Type B pancreatic cell (in vitro differentiated cells): ENCODE measurements at regions not wholly inside any gene's neighbourhood (a gene's known extent, or its start where the extent isn't known, plus 50 kb on each side); places are given as distances from the start of the nearest gene placed in this dataset.
A peak's percentile ranks its signal among the peaks of the same experiment; 100 is the strongest.

Experiments used
- DNase-seq: peaks from one replicate; pipeline ENCODE4 v3.0.0; 2021; ENCODE audit warnings: mixed read lengths; ENCODE audit not compliant: unreplicated experiment; ENCODE audit errors: extremely low spot score
- H3K27ac Mint-ChIP-seq: 2 replicates; pipeline ENCODE4 v1.8.0; 2021; ENCODE audit warnings: mild to moderate bottlenecking, mixed read lengths
- H3K27me3 Mint-ChIP-seq: 2 replicates; pipeline ENCODE4 v1.8.0; 2021; ENCODE audit warnings: mixed read lengths
- H3K36me3 Mint-ChIP-seq: 2 replicates; pipeline ENCODE4 v1.8.0; 2021; ENCODE audit warnings: mixed read lengths
- H3K4me1 Mint-ChIP-seq: one replicate; pipeline ENCODE4 v1.8.0; 2021; ENCODE audit warnings: mixed read lengths; ENCODE audit not compliant: unreplicated experiment
- H3K4me3 Mint-ChIP-seq: 2 replicates; pipeline ENCODE4 v1.8.0; 2021; ENCODE audit warnings: mild to moderate bottlenecking, mixed read lengths
- H3K9me3 Mint-ChIP-seq: 2 replicates; pipeline ENCODE4 v1.8.0; 2021; ENCODE audit warnings: mixed read lengths
- TF ChIP-seq, protein P1 (sequence below): fragments of 200-600 bp; sonication (generic); conservative IDR thresholded peaks from 2 replicates; pipeline ENCODE4 v1.5.0; 2021; ENCODE audit warnings: antibody characterized with exemption, mild to moderate bottlenecking

DNA sequence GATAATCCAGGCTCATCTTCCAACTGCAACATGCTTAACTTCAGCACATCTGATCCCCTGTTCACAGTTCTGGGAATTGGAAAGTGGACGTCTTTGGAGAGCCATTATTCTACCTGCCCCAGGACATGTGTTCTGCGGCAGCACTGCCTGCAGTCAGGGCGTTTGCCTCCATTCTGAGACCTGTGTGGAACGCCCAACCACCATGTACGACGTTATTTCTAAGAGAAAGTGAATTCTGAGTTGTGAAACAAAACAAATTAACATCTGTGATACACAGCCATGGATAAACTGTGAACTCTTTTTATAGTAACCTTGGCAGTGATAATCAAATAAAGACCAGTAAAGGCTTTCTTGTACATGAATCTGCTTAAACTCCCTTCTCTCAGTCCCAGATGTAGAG lies 195.8 kb downstream of the AASDH start:
- no peak for DNase-seq
- peaks cover 10% of the 10 kb centered on the region for H3K4me1 Mint-ChIP-seq
- TF ChIP-seq, protein P1, sequence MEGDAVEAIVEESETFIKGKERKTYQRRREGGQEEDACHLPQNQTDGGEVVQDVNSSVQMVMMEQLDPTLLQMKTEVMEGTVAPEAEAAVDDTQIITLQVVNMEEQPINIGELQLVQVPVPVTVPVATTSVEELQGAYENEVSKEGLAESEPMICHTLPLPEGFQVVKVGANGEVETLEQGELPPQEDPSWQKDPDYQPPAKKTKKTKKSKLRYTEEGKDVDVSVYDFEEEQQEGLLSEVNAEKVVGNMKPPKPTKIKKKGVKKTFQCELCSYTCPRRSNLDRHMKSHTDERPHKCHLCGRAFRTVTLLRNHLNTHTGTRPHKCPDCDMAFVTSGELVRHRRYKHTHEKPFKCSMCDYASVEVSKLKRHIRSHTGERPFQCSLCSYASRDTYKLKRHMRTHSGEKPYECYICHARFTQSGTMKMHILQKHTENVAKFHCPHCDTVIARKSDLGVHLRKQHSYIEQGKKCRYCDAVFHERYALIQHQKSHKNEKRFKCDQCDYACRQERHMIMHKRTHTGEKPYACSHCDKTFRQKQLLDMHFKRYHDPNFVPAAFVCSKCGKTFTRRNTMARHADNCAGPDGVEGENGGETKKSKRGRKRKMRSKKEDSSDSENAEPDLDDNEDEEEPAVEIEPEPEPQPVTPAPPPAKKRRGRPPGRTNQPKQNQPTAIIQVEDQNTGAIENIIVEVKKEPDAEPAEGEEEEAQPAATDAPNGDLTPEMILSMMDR: no peak
- no peaks in the 10 kb centered on the region for H3K27me3 Mint-ChIP-seq
- H3K36me3 Mint-ChIP-seq: peaks cover 28% of the 10 kb centered on the region
- no peak overlapping the region for H3K27ac Mint-ChIP-seq
- no peak overlapping the region for H3K4me3 Mint-ChIP-seq
- peaks cover 5% of the 10 kb centered on the region for H3K9me3 Mint-ChIP-seq

DNA sequence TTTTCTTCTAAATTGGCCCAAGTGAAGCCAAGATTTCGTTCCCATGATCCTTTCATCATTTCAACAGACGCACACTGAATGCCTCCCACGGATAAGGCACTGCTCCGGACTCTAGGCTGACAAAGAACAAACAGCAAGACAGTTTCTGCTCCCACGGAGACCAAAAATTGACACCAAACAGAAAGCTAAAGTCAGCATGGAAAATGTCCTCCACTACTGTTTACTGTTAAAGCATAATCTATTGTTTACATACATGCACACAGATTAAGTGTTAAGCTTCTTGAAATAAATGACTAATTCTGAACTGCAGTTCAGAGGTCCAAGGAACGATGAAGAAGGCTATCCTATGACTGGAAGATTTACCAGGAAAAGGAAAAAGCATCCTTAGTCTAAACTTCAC lies 199.6 kb downstream of the AASDH start:
- TF ChIP-seq, protein P1: no peak
- Mint-ChIP-seq H3K36me3 (peaks cover 38% of the 10 kb centered on the region), H3K27ac (no peak overlapping the region), H3K4me3 (no peak overlapping the region), H3K27me3 (no peaks in the 10 kb centered on the region), H3K4me1 (peaks cover 25% of the 10 kb centered on the region), H3K9me3 (peaks cover 5% of the 10 kb centered on the region)
- DNase-seq: no peak

DNA sequence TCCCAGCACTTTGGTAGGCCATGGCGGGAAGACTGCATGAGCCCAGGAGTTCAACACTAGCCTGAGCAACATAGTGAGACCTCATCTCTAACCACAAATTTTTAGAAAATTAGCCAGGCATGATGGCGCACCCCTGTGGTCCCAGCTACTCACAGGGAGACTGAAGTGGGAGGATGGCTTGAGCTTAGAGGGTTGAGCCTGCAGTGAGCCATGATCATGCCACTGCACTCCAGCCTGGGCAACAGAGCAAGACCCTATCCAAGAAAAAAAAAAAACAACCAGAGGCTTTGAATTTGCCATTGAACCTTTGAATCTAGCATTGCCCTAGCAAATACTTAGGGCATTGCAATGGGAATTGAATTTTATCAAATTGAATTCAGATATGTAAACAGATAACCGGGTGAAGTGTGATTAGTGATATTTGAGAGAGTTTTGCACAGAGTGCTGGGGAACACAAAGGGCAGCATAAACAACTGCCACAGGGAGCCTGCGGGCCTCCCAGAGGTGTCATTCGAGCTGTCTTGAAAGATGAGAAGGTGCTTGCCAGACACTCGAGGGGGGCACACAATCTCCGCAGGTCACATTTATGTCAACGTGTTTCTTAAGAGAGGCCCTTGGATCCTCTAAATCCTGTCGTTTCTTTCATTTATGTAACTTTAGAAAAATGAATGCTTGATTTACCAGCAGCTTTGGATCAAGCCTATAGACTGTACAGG lies 200.3 kb downstream of the AASDH start:
- H3K27ac Mint-ChIP-seq: no peak overlapping the region
- peaks cover 25% of the 10 kb centered on the region for H3K4me1 Mint-ChIP-seq
- H3K36me3 Mint-ChIP-seq: peaks cover 32% of the 10 kb centered on the region
- H3K9me3 Mint-ChIP-seq: peaks cover 5% of the 10 kb centered on the region
- no peak overlapping the region for H3K4me3 Mint-ChIP-seq
- DNase-seq: no peak
- TF ChIP-seq, protein P1: no peak
- H3K27me3 Mint-ChIP-seq: no peaks in the 10 kb centered on the region

DNA sequence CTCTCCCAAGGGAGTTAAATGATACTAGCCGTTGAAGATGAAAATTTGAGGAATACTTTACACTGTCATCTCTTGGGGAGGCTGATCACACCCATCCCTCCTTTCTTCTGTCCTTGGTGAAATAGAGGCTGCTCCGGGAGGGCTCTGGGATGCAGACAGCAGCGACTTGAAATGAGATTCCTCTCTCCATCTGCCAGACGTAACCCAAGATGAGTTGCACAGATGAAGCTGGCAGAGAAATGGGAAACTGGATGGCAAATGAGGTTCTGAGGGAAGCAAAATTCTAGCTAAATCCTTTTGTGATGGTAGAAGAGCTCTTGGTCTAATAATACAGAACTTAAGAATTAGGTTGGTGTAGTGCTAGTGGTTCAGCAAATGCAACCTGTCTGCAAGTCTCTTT lies 201.4 kb downstream of the AASDH start:
- H3K27ac Mint-ChIP-seq: peak overlapping the region; percentile 46
- peaks cover 28% of the 10 kb centered on the region for H3K36me3 Mint-ChIP-seq
- H3K9me3 Mint-ChIP-seq: no peaks in the 10 kb centered on the region
- DNase-seq: no peak
- no peaks in the 10 kb centered on the region for H3K27me3 Mint-ChIP-seq
- H3K4me3 Mint-ChIP-seq: no peak overlapping the region
- H3K4me1 Mint-ChIP-seq: peaks cover 25% of the 10 kb centered on the region
- TF ChIP-seq, protein P1: no peak

DNA sequence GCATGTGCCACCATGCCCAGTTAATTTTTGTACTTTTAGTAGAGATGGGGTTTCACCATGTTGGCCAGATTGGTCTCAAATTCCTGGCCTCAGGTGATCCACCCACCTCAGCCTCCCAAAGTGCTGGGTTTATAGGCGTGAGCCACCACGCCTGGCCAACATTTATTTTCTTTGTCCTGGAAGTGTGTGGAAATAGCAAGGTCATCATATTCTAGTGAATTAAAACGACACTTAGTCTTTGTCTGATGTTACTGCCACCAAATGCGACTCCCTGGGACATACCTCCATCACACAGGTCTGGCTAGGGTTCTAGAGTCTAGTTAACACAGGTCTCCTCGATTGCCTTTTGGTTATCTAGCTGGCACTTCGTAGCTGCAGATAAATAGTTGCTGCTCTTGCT lies 203.1 kb downstream of the AASDH start:
- Mint-ChIP-seq H3K4me3 (no peak overlapping the region), H3K27me3 (no peaks in the 10 kb centered on the region), H3K9me3 (no peaks in the 10 kb centered on the region), H3K27ac (peak overlapping the region; percentile 58), H3K4me1 (peaks cover 25% of the 10 kb centered on the region), H3K36me3 (peaks cover 30% of the 10 kb centered on the region)
- no peak for DNase-seq
- TF ChIP-seq, protein P1: no peak
